Panc1 (cell line): ENCODE measurements at regions not wholly inside any gene's neighbourhood (a gene's known extent, or its start where the extent isn't known, plus 50 kb on each side); places are given as distances from the start of the nearest gene placed in this dataset.

Experiments used
- ATAC-seq: fragments of 200-7000 bp; cut with Tn5 transposase; 2 replicates; pipeline ENCODE4 v1.9.1; 2020; ENCODE audit warnings: mild to moderate bottlenecking, moderate library complexity
- BruUV-seq: library from RNA; stranded (reverse); fragments of 400-500 nt; replicated peaks from 2 replicates; lab custom pipeline; 2021; lab: Mats Ljungman, UMichigan
- CTCF ChIA-PET: fragments of 300-600 bp; sonication (Branson Sonifier 250); formaldehyde crosslinking; loops from one replicate; lab custom pipeline; 2022; ENCODE audit warnings: antibody characterized with exemption; lab: Charles Lee
- POLR2A ChIA-PET: fragments of 300-600 bp; sonication (Branson Sonifier 250); formaldehyde crosslinking; loops from one replicate; lab custom pipeline; 2022; ENCODE audit warnings: antibody characterized with exemption; lab: Charles Lee
- DNase-seq: peaks from one replicate; pipeline ENCODE4 v3.0.0-alpha.2; 2010; ENCODE audit warnings: low read depth, low spot score
- H3K27ac ChIP-seq: 2 replicates; pipeline ENCODE4 v1.5.1; 2011; ENCODE audit warnings: mild to moderate bottlenecking, low read length, inconsistent platforms
- H3K27me3 ChIP-seq: fragments of 200-500 bp; sonication (Bioruptor generic); 2 replicates; pipeline ENCODE4 v1.6.0; 2014; ENCODE audit warnings: low read length, inconsistent platforms; ENCODE audit not compliant: control insufficient read depth, insufficient read depth
- H3K36me3 ChIP-seq: fragments of 200-500 bp; sonication (Bioruptor generic); 2 replicates; pipeline ENCODE4 v1.5.1; 2014; ENCODE audit warnings: inconsistent platforms, mild to moderate bottlenecking, low read length, moderate library complexity; ENCODE audit not compliant: control insufficient read depth, insufficient read depth
- H3K4me1 ChIP-seq: 2 replicates; pipeline ENCODE4 v1.5.1; 2011; ENCODE audit warnings: inconsistent platforms, mild to moderate bottlenecking, low read length, moderate library complexity; ENCODE audit not compliant: control insufficient read depth, insufficient read depth
- H3K4me3 ChIP-seq, 2 experiments: 2 replicates each; pipeline ENCODE4 v1.5.1; 2011 to 2012; ENCODE audit warnings: low read depth in 2 of 2, low read length in 2 of 2, mild to moderate bottlenecking in 2 of 2, inconsistent platforms in 1 of 2, moderate library complexity in 1 of 2
- H3K9me3 ChIP-seq: fragments of 200-500 bp; sonication (Bioruptor generic); 2 replicates; pipeline ENCODE4 v1.5.1; 2014; ENCODE audit warnings: low read depth, mild to moderate bottlenecking, inconsistent platforms, low read length, moderate library complexity; ENCODE audit not compliant: control insufficient read depth, insufficient read depth
- POLR2AphosphoS5 ChIP-seq: IDR thresholded peaks from 2 replicates; pipeline ENCODE4 v1.6.1; 2012; ENCODE audit warnings: mild to moderate bottlenecking, low read depth, low read length, moderate library complexity
- SIN3A ChIP-seq: IDR thresholded peaks from 2 replicates; pipeline ENCODE4 v1.6.1; 2012; ENCODE audit warnings: low read depth, mild to moderate bottlenecking, low read length, moderate library complexity, borderline replicate concordance; ENCODE audit not compliant: insufficient read depth
- TCF7L2 ChIP-seq: IDR thresholded peaks from 2 replicates; pipeline ENCODE4 v1.6.1; 2011; ENCODE audit warnings: mild to moderate bottlenecking, low read depth, low read length, inconsistent platforms
- in situ Hi-C: cut with HindIII; loops from 2 replicates; pipeline ENCODE4 v1.10.0; 2016; ENCODE audit warnings: low sequenced_read_pairs, low pct_unique_long_range_greater_than_20kb
- intact Hi-C: fragments of 100-400 bp; cut with micrococcal nuclease; formaldehyde crosslinking; loops from one replicate; pipeline ENCODE4 v1.10.0; 2022; ENCODE audit not compliant: unreplicated experiment
- TF ChIP-seq, protein P1 (sequence below): fragments of 450-650 bp; IDR thresholded peaks from 2 replicates; pipeline ENCODE4 v1.5.1; 2017; ENCODE audit warnings: mild to moderate bottlenecking
- TF ChIP-seq, protein P2 (sequence below), 2 experiments: IDR thresholded peaks; 2 replicates each; pipeline ENCODE4 v1.6.1; 2011 to 2012; ENCODE audit warnings: low read depth in 2 of 2, control low read depth in 1 of 2, low read length in 1 of 2, mild to moderate bottlenecking in 1 of 2, moderate library complexity in 1 of 2; ENCODE audit not compliant: insufficient read depth in 1 of 2

DNA sequence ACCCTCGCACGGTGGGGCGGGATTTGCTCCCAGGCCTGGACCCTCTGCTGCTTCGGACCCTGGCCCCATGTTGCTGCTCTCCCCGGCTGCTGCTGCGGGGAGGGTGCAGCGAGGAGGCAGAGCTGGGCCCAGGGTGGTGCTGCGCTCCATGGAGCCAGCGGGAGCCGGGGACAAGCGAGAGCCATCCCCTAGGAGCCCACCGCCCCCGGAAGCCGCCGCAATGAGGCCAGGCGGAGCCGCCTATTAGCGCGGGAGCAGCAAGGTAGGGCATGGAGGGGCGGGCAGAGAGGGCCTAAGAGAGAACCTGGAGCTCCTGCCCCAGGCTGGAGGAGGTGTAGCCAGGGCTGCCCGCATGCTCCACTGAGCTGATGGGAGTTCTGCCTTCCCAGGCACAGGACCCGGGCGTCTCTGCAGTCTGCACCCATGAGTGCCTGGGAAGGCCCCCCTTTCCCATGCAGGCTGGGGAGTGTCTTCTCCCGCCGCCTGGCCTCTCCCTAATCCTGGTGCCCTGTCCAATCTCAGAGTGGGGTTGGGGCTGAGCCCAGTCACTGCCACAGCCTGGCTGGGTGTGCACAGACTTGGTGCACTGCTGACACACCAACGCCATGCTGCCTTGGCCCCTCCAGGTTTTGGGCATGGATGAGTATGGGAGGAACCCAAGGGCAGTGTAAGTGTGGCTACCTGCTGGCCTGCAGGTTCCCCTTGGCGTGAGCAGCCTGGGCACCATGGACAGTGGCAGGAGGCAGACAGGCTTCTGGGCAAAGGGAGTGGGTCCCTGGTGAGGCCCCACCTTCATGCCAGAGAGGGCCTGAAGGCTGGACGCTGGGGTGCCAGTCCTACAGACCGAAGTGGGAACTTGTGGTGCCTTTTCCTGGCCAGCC, 360.6 kb upstream of the MAP3K7 start:
- no peaks in the 10 kb centered on the region for H3K36me3 ChIP-seq
- in situ Hi-C loops (no loop called here), intact Hi-C loops (loop anchor here (10.0 kb wide), 2 partner anchors 117 to 333 kb away; no protein-coding TSS in a partner anchor)
- ChIA-PET CTCF (no interaction called here), POLR2A (no interaction called here)
- no peaks in the 10 kb centered on the region for H3K9me3 ChIP-seq
- DNase-seq: no peak
- H3K27me3 ChIP-seq: no peaks in the 10 kb centered on the region
- H3K27ac ChIP-seq: no peak overlapping the region
- no peaks in the 10 kb centered on the region for H3K4me1 ChIP-seq
- BruUV-seq: no TSS peak
- TF ChIP-seq, protein P1, sequence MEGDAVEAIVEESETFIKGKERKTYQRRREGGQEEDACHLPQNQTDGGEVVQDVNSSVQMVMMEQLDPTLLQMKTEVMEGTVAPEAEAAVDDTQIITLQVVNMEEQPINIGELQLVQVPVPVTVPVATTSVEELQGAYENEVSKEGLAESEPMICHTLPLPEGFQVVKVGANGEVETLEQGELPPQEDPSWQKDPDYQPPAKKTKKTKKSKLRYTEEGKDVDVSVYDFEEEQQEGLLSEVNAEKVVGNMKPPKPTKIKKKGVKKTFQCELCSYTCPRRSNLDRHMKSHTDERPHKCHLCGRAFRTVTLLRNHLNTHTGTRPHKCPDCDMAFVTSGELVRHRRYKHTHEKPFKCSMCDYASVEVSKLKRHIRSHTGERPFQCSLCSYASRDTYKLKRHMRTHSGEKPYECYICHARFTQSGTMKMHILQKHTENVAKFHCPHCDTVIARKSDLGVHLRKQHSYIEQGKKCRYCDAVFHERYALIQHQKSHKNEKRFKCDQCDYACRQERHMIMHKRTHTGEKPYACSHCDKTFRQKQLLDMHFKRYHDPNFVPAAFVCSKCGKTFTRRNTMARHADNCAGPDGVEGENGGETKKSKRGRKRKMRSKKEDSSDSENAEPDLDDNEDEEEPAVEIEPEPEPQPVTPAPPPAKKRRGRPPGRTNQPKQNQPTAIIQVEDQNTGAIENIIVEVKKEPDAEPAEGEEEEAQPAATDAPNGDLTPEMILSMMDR: no peak
- TF ChIP-seq, protein P2, sequence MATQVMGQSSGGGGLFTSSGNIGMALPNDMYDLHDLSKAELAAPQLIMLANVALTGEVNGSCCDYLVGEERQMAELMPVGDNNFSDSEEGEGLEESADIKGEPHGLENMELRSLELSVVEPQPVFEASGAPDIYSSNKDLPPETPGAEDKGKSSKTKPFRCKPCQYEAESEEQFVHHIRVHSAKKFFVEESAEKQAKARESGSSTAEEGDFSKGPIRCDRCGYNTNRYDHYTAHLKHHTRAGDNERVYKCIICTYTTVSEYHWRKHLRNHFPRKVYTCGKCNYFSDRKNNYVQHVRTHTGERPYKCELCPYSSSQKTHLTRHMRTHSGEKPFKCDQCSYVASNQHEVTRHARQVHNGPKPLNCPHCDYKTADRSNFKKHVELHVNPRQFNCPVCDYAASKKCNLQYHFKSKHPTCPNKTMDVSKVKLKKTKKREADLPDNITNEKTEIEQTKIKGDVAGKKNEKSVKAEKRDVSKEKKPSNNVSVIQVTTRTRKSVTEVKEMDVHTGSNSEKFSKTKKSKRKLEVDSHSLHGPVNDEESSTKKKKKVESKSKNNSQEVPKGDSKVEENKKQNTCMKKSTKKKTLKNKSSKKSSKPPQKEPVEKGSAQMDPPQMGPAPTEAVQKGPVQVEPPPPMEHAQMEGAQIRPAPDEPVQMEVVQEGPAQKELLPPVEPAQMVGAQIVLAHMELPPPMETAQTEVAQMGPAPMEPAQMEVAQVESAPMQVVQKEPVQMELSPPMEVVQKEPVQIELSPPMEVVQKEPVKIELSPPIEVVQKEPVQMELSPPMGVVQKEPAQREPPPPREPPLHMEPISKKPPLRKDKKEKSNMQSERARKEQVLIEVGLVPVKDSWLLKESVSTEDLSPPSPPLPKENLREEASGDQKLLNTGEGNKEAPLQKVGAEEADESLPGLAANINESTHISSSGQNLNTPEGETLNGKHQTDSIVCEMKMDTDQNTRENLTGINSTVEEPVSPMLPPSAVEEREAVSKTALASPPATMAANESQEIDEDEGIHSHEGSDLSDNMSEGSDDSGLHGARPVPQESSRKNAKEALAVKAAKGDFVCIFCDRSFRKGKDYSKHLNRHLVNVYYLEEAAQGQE (IDR thresholded peaks at IDR 0.05; ENCODE audit: insufficient read depth in 1 of 2, low read depth in 2 of 2, low read length in 1 of 2): peak in 1 of 2 experiments; percentile 50; a peak in 1 of 4 replicates
- TF ChIP-seq POLR2AphosphoS5: no peak
- TF ChIP-seq SIN3A: no peak
- H3K4me3 ChIP-seq: no peak overlapping the region
- no peak for ATAC-seq

DNA sequence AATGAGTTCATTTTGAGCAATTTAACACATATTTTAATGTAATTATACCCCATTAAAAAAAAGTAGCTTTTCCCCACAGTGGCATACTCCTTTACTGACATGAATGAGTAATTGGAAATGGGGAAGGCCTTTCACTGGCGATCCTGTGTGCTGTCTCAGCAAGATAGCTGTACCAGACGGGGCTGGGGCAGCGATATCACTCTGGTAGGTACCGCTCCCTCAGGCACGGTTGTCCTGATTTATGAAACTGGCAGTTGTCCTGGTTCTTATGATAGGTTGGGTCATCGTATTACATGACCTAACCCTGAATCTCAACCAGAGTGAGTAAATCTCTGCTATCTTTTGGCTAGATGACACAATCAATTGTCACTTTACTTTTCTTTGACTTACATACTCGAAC, 355.0 kb upstream of the MAP3K7 start:
- Histone ChIP-seq H3K9me3 (no peaks in the 10 kb centered on the region), H3K36me3 (no peaks in the 10 kb centered on the region), H3K4me1 (no peaks in the 10 kb centered on the region), H3K4me3 (no peak overlapping the region), H3K27ac (no peak overlapping the region), H3K27me3 (no peaks in the 10 kb centered on the region)
- intact Hi-C loops (loop anchor here (10.0 kb wide), 2 partner anchors 123 to 327 kb away; no protein-coding TSS in a partner anchor), in situ Hi-C loops (no loop called here)
- BruUV-seq: no TSS peak
- no peak for DNase-seq
- ATAC-seq: no peak
- ChIA-PET CTCF (no interaction called here), POLR2A (no interaction called here)
- TF ChIP-seq SIN3A (no peak), TCF7L2 (no peak), POLR2AphosphoS5 (no peak)
- TF ChIP-seq, protein P2 (IDR thresholded peaks at IDR 0.05; ENCODE audit: insufficient read depth in 1 of 2, low read depth in 2 of 2, low read length in 1 of 2): no peak
- TF ChIP-seq, protein P1: no peak
